BLaER1 (cell line): ENCODE measurements at regions not wholly inside any gene's neighbourhood (a gene's known extent, or its start where the extent isn't known, plus 50 kb on each side); places are given as distances from the start of the nearest gene placed in this dataset.

Experiments
- H3K27ac ChIP-seq: shearing (Covaris generic); formaldehyde crosslinking; 2 replicates; pipeline ENCODE4 v1.8.1; 2022
- H3K27me3 ChIP-seq: shearing (Covaris generic); formaldehyde crosslinking; 2 replicates; pipeline ENCODE4 v1.8.1; 2022
- H3K36me3 ChIP-seq: shearing (Covaris generic); formaldehyde crosslinking; 2 replicates; pipeline ENCODE4 v1.8.1; 2022
- H3K4me1 ChIP-seq: shearing (Covaris generic); formaldehyde crosslinking; 2 replicates; pipeline ENCODE4 v1.8.1; 2022
- H3K4me2 ChIP-seq: shearing (Covaris generic); formaldehyde crosslinking; 2 replicates; pipeline ENCODE4 v1.8.1; 2022
- H3K4me3 ChIP-seq: shearing (Covaris generic); formaldehyde crosslinking; 2 replicates; pipeline ENCODE4 v1.8.1; 2022
- H3K9ac ChIP-seq: shearing (Covaris generic); formaldehyde crosslinking; 2 replicates; pipeline ENCODE4 v1.8.1; 2022
- H3K9me3 ChIP-seq: shearing (Covaris generic); formaldehyde crosslinking; 2 replicates; pipeline ENCODE4 v1.8.1; 2022
- H4K20me1 ChIP-seq: shearing (Covaris generic); formaldehyde crosslinking; 2 replicates; pipeline ENCODE4 v1.8.1; 2022
- Cebpa-rat ChIP-seq: shearing (Covaris generic); IDR thresholded peaks from 2 replicates; pipeline ENCODE4 v1.8.1; 2022

DNA sequence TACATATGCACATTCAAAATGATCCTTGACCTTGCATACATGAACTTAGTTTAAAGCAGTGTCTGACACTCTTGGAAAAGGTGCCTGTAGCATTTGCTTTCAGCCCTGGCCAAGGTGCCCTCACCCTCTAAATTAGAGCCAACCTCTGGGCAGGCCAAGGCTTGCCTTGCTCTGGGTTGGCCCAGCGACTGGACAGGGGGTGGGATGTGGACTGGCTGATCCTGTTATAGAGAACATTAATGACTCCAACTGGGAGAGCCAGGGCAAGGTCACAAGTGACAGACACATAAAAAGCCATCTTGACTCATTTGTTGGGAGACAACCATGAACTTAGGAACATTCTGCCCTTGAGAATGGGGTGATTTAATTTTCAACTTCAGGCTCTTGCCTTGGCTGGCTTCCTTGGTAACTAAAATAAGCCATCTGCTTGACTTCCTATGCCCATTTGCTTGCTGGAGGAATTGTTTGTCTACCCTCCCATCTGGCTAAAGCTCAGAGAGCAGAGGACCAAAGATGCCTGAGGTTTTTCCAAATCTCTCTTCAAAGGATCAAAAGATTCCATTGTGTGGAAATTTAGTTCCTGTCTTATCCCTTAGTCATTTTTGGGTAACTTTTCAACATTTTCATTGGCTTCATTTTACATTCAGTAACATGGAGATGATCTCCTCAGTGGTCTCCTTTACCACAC lies 403.7 kb downstream of the SOX2 start:
- no peaks in the 10 kb centered on the region for H3K4me1 ChIP-seq
- no peak overlapping the region for H3K4me2 ChIP-seq
- H3K36me3 ChIP-seq: no peaks in the 10 kb centered on the region
- no peak overlapping the region for H3K9ac ChIP-seq
- no peak overlapping the region for H3K4me3 ChIP-seq
- no peaks in the 10 kb centered on the region for H4K20me1 ChIP-seq
- no peak overlapping the region for H3K27ac ChIP-seq
- TF ChIP-seq Cebpa-rat: no peak
- H3K27me3 ChIP-seq: no peaks in the 10 kb centered on the region
- no peaks in the 10 kb centered on the region for H3K9me3 ChIP-seq

DNA sequence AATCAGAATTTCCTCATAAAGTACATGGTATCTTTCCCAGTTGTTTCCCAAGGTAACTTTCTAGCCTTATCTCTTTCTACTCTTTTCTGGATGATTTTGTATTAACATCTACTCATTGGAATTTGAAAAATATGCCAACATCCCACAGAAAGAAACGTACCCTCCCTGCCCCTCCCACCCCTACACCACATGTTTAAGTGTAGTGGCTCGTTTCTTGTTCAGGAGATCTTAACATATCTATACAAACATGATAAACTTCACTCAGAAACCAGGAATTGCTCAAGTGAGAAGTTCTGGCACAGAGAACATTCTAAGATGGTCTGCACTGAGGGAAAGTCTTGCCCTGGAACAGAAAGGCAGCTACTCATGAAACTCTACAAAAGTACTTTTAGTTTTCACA lies 404.7 kb downstream of the SOX2 start:
- Histone ChIP-seq H3K27ac (no peak overlapping the region), H3K4me1 (no peaks in the 10 kb centered on the region)
- TF ChIP-seq Cebpa-rat: no peak

DNA sequence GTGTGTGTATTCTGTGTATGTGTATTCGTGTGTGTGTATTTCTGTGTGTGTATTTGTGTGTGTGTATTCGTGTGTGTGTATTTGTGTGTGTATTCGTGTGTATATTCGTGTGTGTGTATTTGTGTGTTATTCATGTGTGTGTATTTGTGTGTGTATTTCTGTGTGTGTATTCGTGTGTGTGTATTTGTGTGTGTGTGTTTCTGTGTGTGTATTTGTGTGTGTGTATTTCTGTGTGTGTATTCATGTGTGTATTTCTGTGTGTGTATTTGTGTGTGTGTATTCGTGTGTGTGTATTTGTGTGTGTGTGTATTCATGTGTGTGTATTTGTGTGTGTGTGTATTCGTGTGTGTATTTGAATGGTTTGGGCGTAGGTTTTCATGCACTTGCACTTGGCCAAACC lies 405.4 kb downstream of the SOX2 start:
- H3K9ac ChIP-seq: no peak overlapping the region
- no peaks in the 10 kb centered on the region for H3K36me3 ChIP-seq
- H4K20me1 ChIP-seq: no peaks in the 10 kb centered on the region
- no peak overlapping the region for H3K27ac ChIP-seq
- no peak overlapping the region for H3K4me2 ChIP-seq
- H3K4me1 ChIP-seq: no peaks in the 10 kb centered on the region
- H3K9me3 ChIP-seq: no peaks in the 10 kb centered on the region
- no peaks in the 10 kb centered on the region for H3K27me3 ChIP-seq
- no peak for TF ChIP-seq Cebpa-rat
- no peak overlapping the region for H3K4me3 ChIP-seq

More for the DNA sequence above, 404.7 kb downstream of the SOX2 start:
- Histone ChIP-seq H3K27me3 (no peaks in the 10 kb centered on the region), H3K4me3 (no peak overlapping the region), H3K9me3 (no peaks in the 10 kb centered on the region), H3K4me2 (no peak overlapping the region), H3K36me3 (no peaks in the 10 kb centered on the region), H3K9ac (no peak overlapping the region), H4K20me1 (no peaks in the 10 kb centered on the region)

DNA sequence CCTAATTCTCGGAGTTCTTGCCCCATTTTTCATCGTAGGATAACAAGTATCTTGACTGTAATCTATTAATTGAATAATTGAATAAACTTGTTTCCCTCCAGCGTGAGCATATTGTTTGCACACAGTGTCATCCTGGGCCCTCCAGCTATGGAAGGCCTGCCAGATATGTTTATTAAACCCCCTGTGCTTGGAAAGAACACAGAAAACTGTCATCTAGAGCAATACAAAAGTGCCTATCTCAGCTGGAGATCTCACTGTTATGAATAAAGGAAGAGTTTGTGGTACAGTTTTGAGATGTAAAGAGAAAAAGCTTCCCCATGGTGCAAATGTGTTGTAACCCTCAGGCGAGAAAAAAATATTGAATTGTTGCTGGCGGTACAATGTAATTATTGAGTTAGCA lies 405.9 kb downstream of the SOX2 start:
- H3K4me2 ChIP-seq: no peak overlapping the region
- TF ChIP-seq Cebpa-rat: no peak
- no peak overlapping the region for H3K27ac ChIP-seq
- no peaks in the 10 kb centered on the region for H4K20me1 ChIP-seq
- no peaks in the 10 kb centered on the region for H3K36me3 ChIP-seq
- H3K4me1 ChIP-seq: no peaks in the 10 kb centered on the region
- H3K9ac ChIP-seq: no peak overlapping the region
- H3K27me3 ChIP-seq: no peaks in the 10 kb centered on the region
- H3K4me3 ChIP-seq: no peak overlapping the region
- no peaks in the 10 kb centered on the region for H3K9me3 ChIP-seq

- Histone ChIP-seq H3K4me1 (no peaks in the 10 kb centered on the region), H3K27ac (no peak overlapping the region)
These were observed 406.3 kb downstream of the SOX2 start for GRCh38 chr3:182118066-182118465.

GRCh38 chr3:182121401-182121800 lies 409.7 kb downstream of the SOX2 start:
- Histone ChIP-seq H3K4me2 (no peak overlapping the region), H3K36me3 (no peaks in the 10 kb centered on the region), H3K27me3 (no peaks in the 10 kb centered on the region), H3K9ac (no peak overlapping the region), H3K4me1 (no peaks in the 10 kb centered on the region), H3K4me3 (no peak overlapping the region), H3K9me3 (no peaks in the 10 kb centered on the region), H3K27ac (no peak overlapping the region), H4K20me1 (no peaks in the 10 kb centered on the region)
- TF ChIP-seq Cebpa-rat: no peak

More at GRCh38 chr3:182118066-182118465, 406.3 kb downstream of the SOX2 start:
- no peak overlapping the region for H3K4me2 ChIP-seq
- TF ChIP-seq Cebpa-rat: no peak
- no peaks in the 10 kb centered on the region for H3K27me3 ChIP-seq
- H4K20me1 ChIP-seq: no peaks in the 10 kb centered on the region
- H3K36me3 ChIP-seq: no peaks in the 10 kb centered on the region
- no peaks in the 10 kb centered on the region for H3K9me3 ChIP-seq
- no peak overlapping the region for H3K9ac ChIP-seq
- H3K4me3 ChIP-seq: no peak overlapping the region

GRCh38 chr3:182122779-182123178 lies 411.1 kb downstream of the SOX2 start:
- Histone ChIP-seq H3K27me3 (no peaks in the 10 kb centered on the region), H3K27ac (no peak overlapping the region), H3K4me2 (no peak overlapping the region), H3K9me3 (no peaks in the 10 kb centered on the region), H3K36me3 (no peaks in the 10 kb centered on the region), H3K9ac (no peak overlapping the region), H3K4me3 (no peak overlapping the region), H3K4me1 (no peaks in the 10 kb centered on the region), H4K20me1 (no peaks in the 10 kb centered on the region)
- no peak for TF ChIP-seq Cebpa-rat

- Histone ChIP-seq H3K9me3 (no peaks in the 10 kb centered on the region), H3K4me3 (no peak overlapping the region), H3K36me3 (no peaks in the 10 kb centered on the region), H4K20me1 (no peaks in the 10 kb centered on the region), H3K27ac (no peak overlapping the region), H3K4me2 (no peak overlapping the region), H3K27me3 (no peaks in the 10 kb centered on the region), H3K9ac (no peak overlapping the region), H3K4me1 (no peaks in the 10 kb centered on the region)
- TF ChIP-seq Cebpa-rat: no peak
These were observed 412.5 kb downstream of the SOX2 start for GRCh38 chr3:182124187-182124586.

GRCh38 chr3:182124716-182125115 lies 413.0 kb downstream of the SOX2 start:
- no peaks in the 10 kb centered on the region for H3K9me3 ChIP-seq
- H3K36me3 ChIP-seq: no peaks in the 10 kb centered on the region
- H3K9ac ChIP-seq: no peak overlapping the region
- H3K27me3 ChIP-seq: no peaks in the 10 kb centered on the region
- H3K4me1 ChIP-seq: no peaks in the 10 kb centered on the region
- H3K4me2 ChIP-seq: no peak overlapping the region
- H4K20me1 ChIP-seq: no peaks in the 10 kb centered on the region
- TF ChIP-seq Cebpa-rat: no peak
- no peak overlapping the region for H3K4me3 ChIP-seq
- no peak overlapping the region for H3K27ac ChIP-seq

DNA sequence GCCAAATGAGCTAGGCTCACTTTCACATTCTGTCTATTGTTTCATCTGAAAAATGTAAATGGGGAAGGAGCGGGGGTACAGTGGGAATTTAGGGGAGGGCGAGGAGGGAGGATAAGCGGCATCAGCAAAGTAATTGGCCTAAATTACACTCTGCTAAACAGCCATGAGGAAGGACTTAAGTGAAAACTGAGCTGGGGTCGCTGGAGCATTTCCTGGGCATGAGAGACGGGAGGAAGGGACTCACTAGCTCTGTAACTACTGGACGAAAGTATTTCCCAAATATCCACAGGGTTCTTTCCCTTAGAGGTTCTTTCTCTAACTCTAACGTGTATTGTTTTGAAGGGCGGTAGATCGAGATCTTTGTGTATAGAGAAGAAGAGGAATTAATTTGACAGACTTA lies 418.0 kb downstream of the SOX2 start:
- Histone ChIP-seq H3K4me2 (no peak overlapping the region), H3K27me3 (no peaks in the 10 kb centered on the region), H4K20me1 (no peaks in the 10 kb centered on the region), H3K27ac (no peak overlapping the region), H3K4me1 (no peaks in the 10 kb centered on the region), H3K4me3 (no peak overlapping the region), H3K9ac (no peak overlapping the region), H3K9me3 (no peaks in the 10 kb centered on the region), H3K36me3 (no peaks in the 10 kb centered on the region)
- TF ChIP-seq Cebpa-rat: no peak

- H3K4me2 ChIP-seq: no peak overlapping the region
- TF ChIP-seq Cebpa-rat: no peak
These were observed 422.0 kb downstream of the SOX2 start for GRCh38 chr3:182133752-182134151.

More at GRCh38 chr3:182133752-182134151, 422.0 kb downstream of the SOX2 start:
- H3K9me3 ChIP-seq: no peaks in the 10 kb centered on the region
- no peak overlapping the region for H3K4me3 ChIP-seq
- no peak overlapping the region for H3K27ac ChIP-seq
- no peaks in the 10 kb centered on the region for H3K36me3 ChIP-seq
- H3K4me1 ChIP-seq: no peaks in the 10 kb centered on the region
- no peak overlapping the region for H3K9ac ChIP-seq
- H4K20me1 ChIP-seq: no peaks in the 10 kb centered on the region
- no peaks in the 10 kb centered on the region for H3K27me3 ChIP-seq
